ENCODE measurements at regions not wholly inside any gene's neighbourhood (a gene's known extent, or its start where the extent isn't known, plus 50 kb on each side); places are given as distances from the start of the nearest gene placed in this dataset.
A peak's percentile ranks its signal among the peaks of the same experiment; 100 is the strongest.

- DNase-seq: no peak
These were observed 123.6 kb upstream of the PPP2R2D start for GRCh38 chr10:131777162-131777561.

GRCh38 chr10:131777921-131778320 is 122.9 kb upstream of the PPP2R2D start:
- DNase-seq: no peak

- DNase-seq: no peak
These were observed 122.4 kb upstream of the PPP2R2D start for GRCh38 chr10:131778385-131778784.

GRCh38 chr10:131778842-131779241 is 122.0 kb upstream of the PPP2R2D start:
- no peak for DNase-seq

- DNase-seq: no peak
These were observed 121.0 kb upstream of the PPP2R2D start for GRCh38 chr10:131779661-131780394.

GRCh38 chr10:131781076-131781475 is 119.7 kb upstream of the PPP2R2D start:
- no peak for DNase-seq

- no peak for DNase-seq
These were observed 119.0 kb upstream of the PPP2R2D start for GRCh38 chr10:131781791-131782190.

GRCh38 chr10:131784363-131785120 is 116.3 kb upstream of the PPP2R2D start:
- DNase-seq: no peak

- DNase-seq: no peak
These were observed 115.7 kb upstream of the PPP2R2D start for GRCh38 chr10:131785121-131785460.

GRCh38 chr10:131786756-131787605 is 113.8 kb upstream of the PPP2R2D start:
- DNase-seq: peak in 3 of 14 donors; percentile 0 to 2 (median 1)

GRCh38 chr10:131787961-131788360 is 112.8 kb upstream of the PPP2R2D start:
- DNase-seq: no peak

- DNase-seq: no peak
These were observed 112.4 kb upstream of the PPP2R2D start for GRCh38 chr10:131788386-131788785.

- no peak for DNase-seq
These were observed 111.3 kb upstream of the PPP2R2D start for GRCh38 chr10:131789516-131789915.

- no peak for DNase-seq
These were observed 110.8 kb upstream of the PPP2R2D start for GRCh38 chr10:131790021-131790420.

- no peak for DNase-seq
These were observed 108.7 kb upstream of the PPP2R2D start for GRCh38 chr10:131792011-131792651.

GRCh38 chr10:131792809-131793208 is 108.0 kb upstream of the PPP2R2D start:
- DNase-seq: no peak

GRCh38 chr10:131795761-131796160 is 105.0 kb upstream of the PPP2R2D start:
- DNase-seq: no peak

- DNase-seq: no peak
These were observed 103.2 kb upstream of the PPP2R2D start for GRCh38 chr10:131797626-131798025.

- DNase-seq: no peak
These were observed 101.4 kb upstream of the PPP2R2D start for GRCh38 chr10:131799429-131799828.

GRCh38 chr10:131802156-131802915 is 98.5 kb upstream of the PPP2R2D start:
- DNase-seq: no peak

GRCh38 chr10:131802996-131803395 is 97.8 kb upstream of the PPP2R2D start:
- DNase-seq: no peak
